Left lobe of liver (tissue), 2 donors: ENCODE measurements at regions not wholly inside any gene's neighbourhood (a gene's known extent, or its start where the extent isn't known, plus 50 kb on each side); places are given as distances from the start of the nearest gene placed in this dataset.
"Not testable (repeated sequence)": the region's sequence is repeated elsewhere in the genome, so short reads cannot be mapped to it uniquely, and the experiment has no call there.

Source experiments
- ATAC-seq: fragments of 200-7000 bp; cut with Tn5 transposase; one replicate; pipeline ENCODE4 v1.9.1; 2020; ENCODE audit warnings: mild to moderate bottlenecking, moderate library complexity
- DNase-seq: peaks from one replicate; pipeline ENCODE4 v3.0.0-alpha.2; 2020; ENCODE audit warnings: low spot score
- donor health status: DM: no; HTN: no; CAD: no; lungs with moderate emphysema.
- donor health status: DM: no; HTN: yes; CAD: no.

- no peak for ATAC-seq
- no peak for DNase-seq
Measured at GRCh38 chr4:28247805-28248204, 1387.2 kb downstream of the STIM2 start.

GRCh38 chr4:28248269-28248668, 1387.6 kb downstream of the STIM2 start:
- ATAC-seq (no peak), DNase-seq (no peak)

- DNase-seq (no peak), ATAC-seq (no peak)
Measured at GRCh38 chr4:28250646-28251045, 1390.0 kb downstream of the STIM2 start.

GRCh38 chr4:28251831-28252230, 1391.2 kb downstream of the STIM2 start:
- DNase-seq (no peak), ATAC-seq (no peak)

- peak; percentile 57 for ATAC-seq
- no peak for DNase-seq
Measured at GRCh38 chr4:28254003-28254402, 1393.4 kb downstream of the STIM2 start.

GRCh38 chr4:28256295-28256694, 1395.7 kb downstream of the STIM2 start:
- ATAC-seq (no peak), DNase-seq (no peak)

GRCh38 chr4:28259951-28260350, 1399.3 kb downstream of the STIM2 start:
- no peak for ATAC-seq
- no peak for DNase-seq

GRCh38 chr4:28267166-28267565, 1406.5 kb downstream of the STIM2 start:
- ATAC-seq, result no peak
- no peak for DNase-seq

- ATAC-seq, result no peak
Measured at GRCh38 chr4:28269426-28269825, 1408.8 kb downstream of the STIM2 start.

GRCh38 chr4:28277931-28278330, 1417.3 kb downstream of the STIM2 start:
- no peak for ATAC-seq
- DNase-seq, result no peak

More at GRCh38 chr4:28269426-28269825, 1408.8 kb downstream of the STIM2 start:
- no peak for DNase-seq

GRCh38 chr4:28278676-28279075, 1418.0 kb downstream of the STIM2 start:
- DNase-seq, result no peak
- ATAC-seq, result no peak

GRCh38 chr4:28279249-28279648, 1418.6 kb downstream of the STIM2 start:
- DNase-seq (no peak), ATAC-seq (no peak)

- not testable (repeated sequence) for ATAC-seq, DNase-seq
Measured at GRCh38 chr4:28286266-28286665, 1425.6 kb downstream of the STIM2 start.

- no peak for ATAC-seq
Measured at GRCh38 chr4:28287831-28288233, 1427.2 kb downstream of the STIM2 start.

GRCh38 chr4:28296239-28296638, 1435.6 kb downstream of the STIM2 start:
- no peak for ATAC-seq
- DNase-seq, result no peak

More at GRCh38 chr4:28287831-28288233, 1427.2 kb downstream of the STIM2 start:
- DNase-seq, result no peak

GRCh38 chr4:28310926-28311325, 1450.3 kb downstream of the STIM2 start:
- DNase-seq (no peak), ATAC-seq (no peak)

- not testable (repeated sequence) for ATAC-seq, DNase-seq
Measured at GRCh38 chr4:28312497-28312896, 1451.9 kb downstream of the STIM2 start.

GRCh38 chr4:28313729-28314713, 1453.4 kb downstream of the STIM2 start:
- DNase-seq (peak; percentile 65), ATAC-seq (peak; percentile 96)

GRCh38 chr4:28317221-28317620, 1456.6 kb downstream of the STIM2 start:
- DNase-seq (no peak), ATAC-seq (no peak)

GRCh38 chr4:28334249-28334648, 1473.6 kb downstream of the STIM2 start:
- no peak for DNase-seq
- no peak for ATAC-seq

GRCh38 chr4:28341784-28342183, 1481.1 kb downstream of the STIM2 start:
- DNase-seq, result no peak
- no peak for ATAC-seq

GRCh38 chr4:28350485-28350884, 1489.8 kb downstream of the STIM2 start:
- DNase-seq (no peak), ATAC-seq (no peak)
